Caco-2 (cell line): ENCODE measurements at regions not wholly inside any gene's neighbourhood (a gene's known extent, or its start where the extent isn't known, plus 50 kb on each side); places are given as distances from the start of the nearest gene placed in this dataset.
A peak's percentile ranks its signal among the peaks of the same experiment; 100 is the strongest.

ENCODE experiments used
- BruUV-seq: library from RNA; stranded (reverse); fragments of 400-500 nt; replicated peaks from 2 replicates; lab custom pipeline; 2021; lab: Mats Ljungman, UMichigan
- CTCF ChIA-PET: fragments of 300-600 bp; sonication (Branson Sonifier 250); formaldehyde crosslinking; loops from one replicate; lab custom pipeline; 2022; ENCODE audit warnings: antibody characterized with exemption; lab: Charles Lee
- POLR2A ChIA-PET: fragments of 300-600 bp; sonication (Branson Sonifier 250); formaldehyde crosslinking; loops from one replicate; lab custom pipeline; 2022; ENCODE audit warnings: antibody characterized with exemption; lab: Charles Lee
- DNase-seq, 2 experiments: peaks; one replicate each; pipeline versions ENCODE4 v3.0.0 to v3.0.0-alpha.2; 2020 to 2022
- H3K27me3 ChIP-seq: replicated peaks from 2 replicates; pipeline ENCODE4 v1.6.0; 2011; ENCODE audit warnings: low read length; ENCODE audit not compliant: control insufficient read depth, insufficient read depth
- H3K36me3 ChIP-seq: 2 replicates; pipeline ENCODE4 v1.5.1; 2011; ENCODE audit warnings: low read length; ENCODE audit not compliant: control insufficient read depth, insufficient read depth
- H3K4me1 ChIP-seq: fragments of 250-450 bp; sonication (Bioruptor Pico); 2 replicates; pipeline ENCODE4 v1.5.1; 2020; ENCODE audit warnings: mild to moderate bottlenecking
- H3K4me3 ChIP-seq: 2 replicates; pipeline ENCODE4 v1.5.1; 2011; ENCODE audit warnings: low read depth, mild to moderate bottlenecking, control low read depth, low read length
- H3K9me3 ChIP-seq: fragments of 250-450 bp; sonication (Bioruptor Pico); 2 replicates; pipeline ENCODE4 v1.5.1; 2020; ENCODE audit warnings: mild to moderate bottlenecking, moderate library complexity
- H3K27ac Mint-ChIP-seq: one replicate; pipeline ENCODE4 v1.8.0; 2022; ENCODE audit warnings: mixed read lengths; ENCODE audit not compliant: unreplicated experiment
- H3K27me3 Mint-ChIP-seq: one replicate; pipeline ENCODE4 v1.8.0; 2022; ENCODE audit warnings: mixed read lengths; ENCODE audit not compliant: insufficient read depth, unreplicated experiment
- H3K36me3 Mint-ChIP-seq: one replicate; pipeline ENCODE4 v1.8.0; 2022; ENCODE audit warnings: mild to moderate bottlenecking, mixed read lengths; ENCODE audit not compliant: insufficient read depth, unreplicated experiment
- H3K4me1 Mint-ChIP-seq: one replicate; pipeline ENCODE4 v1.8.0; 2022; ENCODE audit warnings: low read depth, mixed read lengths; ENCODE audit not compliant: unreplicated experiment
- H3K4me3 Mint-ChIP-seq: one replicate; pipeline ENCODE4 v1.8.0; 2022; ENCODE audit warnings: mild to moderate bottlenecking, moderate library complexity, mixed read lengths; ENCODE audit not compliant: unreplicated experiment
- H3K9me3 Mint-ChIP-seq: one replicate; pipeline ENCODE4 v1.8.0; 2022; ENCODE audit warnings: mixed read lengths; ENCODE audit not compliant: unreplicated experiment
- intact Hi-C: fragments of 100-400 bp; cut with micrococcal nuclease; formaldehyde crosslinking; loops from one replicate; pipeline ENCODE4 v1.10.0; 2022; ENCODE audit not compliant: unreplicated experiment
- TF ChIP-seq, protein P1 (sequence below), 2 experiments: fragments of 200-600 bp in 1 of 2; IDR thresholded peaks; 1 replicate in 1 of 2; 2 replicates in 1 of 2; pipeline versions ENCODE4 v1.5.1 to v1.8.0; 2011 to 2022; ENCODE audit warnings: antibody characterized with exemption in 1 of 2, control low read depth in 1 of 2, inconsistent platforms in 1 of 2, low read depth in 1 of 2, low read length in 1 of 2, mild to moderate bottlenecking in 1 of 2, moderate library complexity in 1 of 2; ENCODE audit not compliant: insufficient read depth in 1 of 2, severe bottlenecking in 1 of 2, unreplicated experiment in 1 of 2

DNA sequence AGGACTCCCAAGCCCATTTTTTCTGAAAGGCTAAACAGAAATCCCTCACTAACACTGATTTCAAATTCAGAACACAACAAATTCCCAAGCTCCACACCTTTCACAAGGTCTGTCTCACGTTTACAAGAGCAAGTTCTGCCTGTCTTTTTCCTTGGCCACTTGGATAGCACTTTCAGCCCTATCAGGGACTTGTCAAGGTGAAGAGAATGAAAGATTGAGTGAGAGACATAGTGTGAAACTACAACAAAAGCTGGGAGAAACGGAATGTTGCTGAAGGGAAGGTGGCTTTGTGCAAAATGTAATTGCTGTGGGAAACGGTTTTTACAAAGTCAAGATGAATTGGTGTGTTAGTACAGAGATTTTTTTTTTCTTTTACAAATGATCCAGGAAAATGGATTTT, 89.4 kb upstream of the GATA6 start:
- CTCF ChIA-PET, result interaction anchor here (0.5 to 1.3 kb wide), 10 partner anchors 13 to 940 kb away, joined by 3 to 5 read pairs (median 3); partner anchors contain the start of gene GATA6
- Mint-ChIP-seq H3K4me1 (peaks cover 48% of the 10 kb centered on the region), H3K4me3 (peak overlapping the region; percentile 39), H3K27ac (peak overlapping the region; percentile 71), H3K9me3 (no peaks in the 10 kb centered on the region), H3K36me3 (peaks cover 17% of the 10 kb centered on the region), H3K27me3 (no peaks in the 10 kb centered on the region)
- Histone ChIP-seq H3K36me3 (0 out of 2 replicates have a peak, but pooled peaks cover 1% of the 10 kb centered on the region), H3K4me3 (no peak overlapping the region), H3K27me3 (no peaks in the 10 kb centered on the region), H3K9me3 (no peaks in the 10 kb centered on the region), H3K4me1 (peaks cover 68% of the 10 kb centered on the region)
- no TSS peak for BruUV-seq
- POLR2A ChIA-PET, result interaction anchor here (0.7 to 1.7 kb wide), 5 partner anchors 18 to 89 kb away, joined by 3 to 9 read pairs (median 4); partner anchors contain the start of gene GATA6
- TF ChIP-seq, protein P1, sequence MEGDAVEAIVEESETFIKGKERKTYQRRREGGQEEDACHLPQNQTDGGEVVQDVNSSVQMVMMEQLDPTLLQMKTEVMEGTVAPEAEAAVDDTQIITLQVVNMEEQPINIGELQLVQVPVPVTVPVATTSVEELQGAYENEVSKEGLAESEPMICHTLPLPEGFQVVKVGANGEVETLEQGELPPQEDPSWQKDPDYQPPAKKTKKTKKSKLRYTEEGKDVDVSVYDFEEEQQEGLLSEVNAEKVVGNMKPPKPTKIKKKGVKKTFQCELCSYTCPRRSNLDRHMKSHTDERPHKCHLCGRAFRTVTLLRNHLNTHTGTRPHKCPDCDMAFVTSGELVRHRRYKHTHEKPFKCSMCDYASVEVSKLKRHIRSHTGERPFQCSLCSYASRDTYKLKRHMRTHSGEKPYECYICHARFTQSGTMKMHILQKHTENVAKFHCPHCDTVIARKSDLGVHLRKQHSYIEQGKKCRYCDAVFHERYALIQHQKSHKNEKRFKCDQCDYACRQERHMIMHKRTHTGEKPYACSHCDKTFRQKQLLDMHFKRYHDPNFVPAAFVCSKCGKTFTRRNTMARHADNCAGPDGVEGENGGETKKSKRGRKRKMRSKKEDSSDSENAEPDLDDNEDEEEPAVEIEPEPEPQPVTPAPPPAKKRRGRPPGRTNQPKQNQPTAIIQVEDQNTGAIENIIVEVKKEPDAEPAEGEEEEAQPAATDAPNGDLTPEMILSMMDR (IDR thresholded peaks at IDR 0.05; ENCODE audit: insufficient read depth in 1 of 2, low read depth in 1 of 2, low read length in 1 of 2, severe bottlenecking in 1 of 2, unreplicated experiment in 1 of 2), result no peak
- peak; percentile 60 to 66 for DNase-seq
- intact Hi-C loops, result loop anchor here (1.0 to 10.0 kb wide), 3 partner anchors 27 to 165 kb away; no protein-coding TSS in a partner anchor

DNA sequence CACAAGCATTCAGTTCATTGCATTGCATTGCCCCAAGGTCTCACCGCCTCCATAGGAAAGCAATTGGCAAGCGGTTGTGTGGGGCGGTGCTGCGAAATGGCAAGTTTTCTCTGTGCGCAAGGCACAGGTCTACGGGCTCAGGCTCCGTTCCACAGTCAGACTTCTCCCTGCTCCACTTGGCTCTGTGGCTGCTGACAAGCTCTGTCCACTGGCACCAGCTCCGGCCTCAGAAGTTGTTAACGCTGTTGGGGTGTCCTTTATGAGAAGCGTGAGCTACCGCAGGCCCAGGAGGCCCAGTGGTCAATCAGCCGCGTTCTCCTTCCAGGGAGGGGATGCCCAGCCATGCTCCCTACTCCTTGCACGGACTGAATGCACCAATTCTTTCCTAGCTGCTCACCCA, 87.0 kb upstream of the GATA6 start:
- H3K9me3 Mint-ChIP-seq, result no peaks in the 10 kb centered on the region
- no peak for DNase-seq
- H3K4me3 Mint-ChIP-seq, result no peak overlapping the region
- peaks cover 12% of the 10 kb centered on the region for H3K36me3 Mint-ChIP-seq
- TF ChIP-seq, protein P1 (IDR thresholded peaks at IDR 0.05; ENCODE audit: insufficient read depth in 1 of 2, low read depth in 1 of 2, low read length in 1 of 2, severe bottlenecking in 1 of 2, unreplicated experiment in 1 of 2), result no peak
- H3K36me3 ChIP-seq, result 0 out of 2 replicates have a peak, but pooled peaks cover 1% of the 10 kb centered on the region
- H3K4me1 ChIP-seq, result peaks cover 78% of the 10 kb centered on the region
- ChIA-PET CTCF (no interaction called here), POLR2A (no interaction called here)
- intact Hi-C loops, result loop anchor here (10.0 kb wide), 1 partner anchor 168 kb away; no protein-coding TSS in a partner anchor
- H3K27me3 Mint-ChIP-seq, result no peaks in the 10 kb centered on the region
- peak overlapping the region; percentile 79 for H3K27ac Mint-ChIP-seq
- no TSS peak for BruUV-seq
- H3K27me3 ChIP-seq, result no peaks in the 10 kb centered on the region
- H3K4me3 ChIP-seq, result no peak overlapping the region
- no peaks in the 10 kb centered on the region for H3K9me3 ChIP-seq
- peaks cover 58% of the 10 kb centered on the region for H3K4me1 Mint-ChIP-seq

DNA sequence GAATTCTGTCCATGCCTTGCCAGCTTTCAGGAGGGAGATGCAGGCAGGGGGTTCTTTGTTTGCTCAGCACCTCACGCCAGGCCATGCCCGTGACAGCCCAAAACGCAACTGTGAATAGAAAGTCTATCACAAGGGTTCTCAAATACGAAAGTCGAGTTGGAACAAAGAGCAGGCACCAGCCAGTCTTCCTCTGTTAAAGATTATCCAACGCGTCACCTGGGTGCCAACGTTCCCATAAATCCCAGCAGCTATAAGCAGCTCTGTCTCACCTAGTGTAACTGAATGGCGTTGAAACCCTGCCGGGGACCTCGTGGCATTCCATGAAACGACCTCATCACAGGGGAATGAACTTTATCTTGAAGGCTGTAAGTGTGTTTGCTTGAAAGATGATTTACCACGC, 84.8 kb upstream of the GATA6 start:
- intact Hi-C loops, result loop anchor here (1.0 to 10.0 kb wide), 5 partner anchors 39 to 170 kb away; no protein-coding TSS in a partner anchor
- peaks cover 61% of the 10 kb centered on the region for H3K4me1 Mint-ChIP-seq
- Histone ChIP-seq H3K27me3 (no peaks in the 10 kb centered on the region), H3K9me3 (no peaks in the 10 kb centered on the region), H3K36me3 (0 out of 2 replicates have a peak, but pooled peaks cover 1% of the 10 kb centered on the region), H3K4me1 (peaks cover 75% of the 10 kb centered on the region), H3K4me3 (peak overlapping the region; percentile 3; the same call in 1 of the 2 replicates)
- TF ChIP-seq, protein P1 (IDR thresholded peaks at IDR 0.05; ENCODE audit: insufficient read depth in 1 of 2, low read depth in 1 of 2, low read length in 1 of 2, severe bottlenecking in 1 of 2, unreplicated experiment in 1 of 2), result no peak
- peak; percentile 78 to 91 for DNase-seq
- H3K27me3 Mint-ChIP-seq, result no peaks in the 10 kb centered on the region
- peaks cover 12% of the 10 kb centered on the region for H3K36me3 Mint-ChIP-seq
- peak overlapping the region; percentile 87 for H3K27ac Mint-ChIP-seq
- POLR2A ChIA-PET, result interaction anchor here (0.8 to 0.9 kb wide), 3 partner anchors 40 to 84 kb away, joined by 3 to 4 read pairs (median 3); no protein-coding TSS in a partner anchor
- BruUV-seq, result no TSS peak
- CTCF ChIA-PET, result interaction anchor here (1.0 kb wide), 1 partner anchor 87 kb away, joined by 3 read pairs; no protein-coding TSS in a partner anchor
- H3K9me3 Mint-ChIP-seq, result no peaks in the 10 kb centered on the region
- H3K4me3 Mint-ChIP-seq, result peak overlapping the region; percentile 69
